Cardiac septum (tissue), 1 donor: ENCODE measurements at regions not wholly inside any gene's neighbourhood (a gene's known extent, or its start where the extent isn't known, plus 50 kb on each side); places are given as distances from the start of the nearest gene placed in this dataset.

ENCODE experiments used
- DNase-seq: peaks from one replicate; pipeline ENCODE4 v3.0.0-alpha.2; 2020; ENCODE audit warnings: low spot score
- intact Hi-C: fragments of 100-400 bp; cut with DNase I; formaldehyde crosslinking; loops from one replicate; pipeline ENCODE4 v1.14.0; 2022
- donor health status: DM: no; HTN: no; CAD: no.

GRCh38 chr10:71156436-71156835, 55.9 kb upstream of the UNC5B start:
- DNase-seq: no peak
- intact Hi-C loops: no loop called here

GRCh38 chr10:71157435-71157834, 54.9 kb upstream of the UNC5B start:
- DNase-seq: no peak
- intact Hi-C loops: no loop called here

- DNase-seq: no peak
Observed at GRCh38 chr10:71158251-71158650, 54.1 kb upstream of the UNC5B start.

GRCh38 chr10:71158902-71159301, 53.5 kb upstream of the UNC5B start:
- intact Hi-C loops: no loop called here
- no peak for DNase-seq

More at GRCh38 chr10:71158251-71158650, 54.1 kb upstream of the UNC5B start:
- intact Hi-C loops: no loop called here

GRCh38 chr10:71159892-71160291, 52.5 kb upstream of the UNC5B start:
- intact Hi-C loops: no loop called here
- DNase-seq: no peak

GRCh38 chr10:71161425-71161824, 50.9 kb upstream of the UNC5B start:
- intact Hi-C loops: no loop called here
- DNase-seq: no peak
